Suprapubic skin (tissue), 3 donors: ENCODE measurements at regions not wholly inside any gene's neighbourhood (a gene's known extent, or its start where the extent isn't known, plus 50 kb on each side); places are given as distances from the start of the nearest gene placed in this dataset.

Experiments
- CTCF ChIP-seq, 2 donors: fragments of 200-600 bp in 1 of 2; fragments of 450-650 bp in 1 of 2; sonication (generic) in 1 of 2; IDR thresholded peaks; one replicate each; pipeline ENCODE4 v1.5.1; 2016 to 2019; ENCODE audit warnings: antibody characterized with exemption in 2 of 2, mild to moderate bottlenecking in 1 of 2, moderate library complexity in 1 of 2
- POLR2AphosphoS5 ChIP-seq, 3 donors: sonication (generic); formaldehyde crosslinking; IDR thresholded peaks; one replicate each; pipeline ENCODE4 v1.6.1; 2017; ENCODE audit warnings: antibody characterized with exemption in 3 of 3

GRCh38 chr2:7407001-7407400, 489.8 kb downstream of the RNF144A start:
- TF ChIP-seq CTCF (IDR thresholded peaks at IDR 0.05) (no peak), POLR2AphosphoS5 (IDR thresholded peaks at IDR 0.05) (no peak)
